ENCODE measurements at regions not wholly inside any gene's neighbourhood (a gene's known extent, or its start where the extent isn't known, plus 50 kb on each side); places are given as distances from the start of the nearest gene placed in this dataset.

- TF ChIP-seq CTCF (IDR thresholded peaks at IDR 0.05; ENCODE audit: low read length) (no peak), EZH2 (optimal IDR thresholded peaks at IDR 0.05; ENCODE audit: low read depth, low read length) (no peak)
Measured at GRCh38 chr15:66939451-66940023, 125.9 kb upstream of the SMAD3 start.

All from MM.1S (cell line).